Caco-2 (cell line): ENCODE measurements at regions not wholly inside any gene's neighbourhood (a gene's known extent, or its start where the extent isn't known, plus 50 kb on each side); places are given as distances from the start of the nearest gene placed in this dataset.

ENCODE experiments used
- BruUV-seq: library from RNA; stranded (reverse); fragments of 400-500 nt; replicated peaks from 2 replicates; lab custom pipeline; 2021; lab: Mats Ljungman, UMichigan
- CTCF ChIA-PET: fragments of 300-600 bp; sonication (Branson Sonifier 250); formaldehyde crosslinking; loops from one replicate; lab custom pipeline; 2022; ENCODE audit warnings: antibody characterized with exemption; lab: Charles Lee
- POLR2A ChIA-PET: fragments of 300-600 bp; sonication (Branson Sonifier 250); formaldehyde crosslinking; loops from one replicate; lab custom pipeline; 2022; ENCODE audit warnings: antibody characterized with exemption; lab: Charles Lee
- DNase-seq, 2 experiments: peaks; one replicate each; pipeline versions ENCODE4 v3.0.0 to v3.0.0-alpha.2; 2020 to 2022
- H3K27me3 ChIP-seq: replicated peaks from 2 replicates; pipeline ENCODE4 v1.6.0; 2011; ENCODE audit warnings: low read length; ENCODE audit not compliant: control insufficient read depth, insufficient read depth
- H3K36me3 ChIP-seq: 2 replicates; pipeline ENCODE4 v1.5.1; 2011; ENCODE audit warnings: low read length; ENCODE audit not compliant: control insufficient read depth, insufficient read depth
- H3K4me1 ChIP-seq: fragments of 250-450 bp; sonication (Bioruptor Pico); 2 replicates; pipeline ENCODE4 v1.5.1; 2020; ENCODE audit warnings: mild to moderate bottlenecking
- H3K4me3 ChIP-seq: 2 replicates; pipeline ENCODE4 v1.5.1; 2011; ENCODE audit warnings: low read depth, mild to moderate bottlenecking, control low read depth, low read length
- H3K9me3 ChIP-seq: fragments of 250-450 bp; sonication (Bioruptor Pico); 2 replicates; pipeline ENCODE4 v1.5.1; 2020; ENCODE audit warnings: mild to moderate bottlenecking, moderate library complexity
- H3K27ac Mint-ChIP-seq: one replicate; pipeline ENCODE4 v1.8.0; 2022; ENCODE audit warnings: mixed read lengths; ENCODE audit not compliant: unreplicated experiment
- H3K27me3 Mint-ChIP-seq: one replicate; pipeline ENCODE4 v1.8.0; 2022; ENCODE audit warnings: mixed read lengths; ENCODE audit not compliant: insufficient read depth, unreplicated experiment
- H3K36me3 Mint-ChIP-seq: one replicate; pipeline ENCODE4 v1.8.0; 2022; ENCODE audit warnings: mild to moderate bottlenecking, mixed read lengths; ENCODE audit not compliant: insufficient read depth, unreplicated experiment
- H3K4me1 Mint-ChIP-seq: one replicate; pipeline ENCODE4 v1.8.0; 2022; ENCODE audit warnings: low read depth, mixed read lengths; ENCODE audit not compliant: unreplicated experiment
- H3K4me3 Mint-ChIP-seq: one replicate; pipeline ENCODE4 v1.8.0; 2022; ENCODE audit warnings: mild to moderate bottlenecking, moderate library complexity, mixed read lengths; ENCODE audit not compliant: unreplicated experiment
- H3K9me3 Mint-ChIP-seq: one replicate; pipeline ENCODE4 v1.8.0; 2022; ENCODE audit warnings: mixed read lengths; ENCODE audit not compliant: unreplicated experiment
- intact Hi-C: fragments of 100-400 bp; cut with micrococcal nuclease; formaldehyde crosslinking; loops from one replicate; pipeline ENCODE4 v1.10.0; 2022; ENCODE audit not compliant: unreplicated experiment
- TF ChIP-seq, protein P1 (sequence below), 2 experiments: fragments of 200-600 bp in 1 of 2; IDR thresholded peaks; 1 replicate in 1 of 2; 2 replicates in 1 of 2; pipeline versions ENCODE4 v1.5.1 to v1.8.0; 2011 to 2022; ENCODE audit warnings: antibody characterized with exemption in 1 of 2, control low read depth in 1 of 2, inconsistent platforms in 1 of 2, low read depth in 1 of 2, low read length in 1 of 2, mild to moderate bottlenecking in 1 of 2, moderate library complexity in 1 of 2; ENCODE audit not compliant: insufficient read depth in 1 of 2, severe bottlenecking in 1 of 2, unreplicated experiment in 1 of 2

DNA sequence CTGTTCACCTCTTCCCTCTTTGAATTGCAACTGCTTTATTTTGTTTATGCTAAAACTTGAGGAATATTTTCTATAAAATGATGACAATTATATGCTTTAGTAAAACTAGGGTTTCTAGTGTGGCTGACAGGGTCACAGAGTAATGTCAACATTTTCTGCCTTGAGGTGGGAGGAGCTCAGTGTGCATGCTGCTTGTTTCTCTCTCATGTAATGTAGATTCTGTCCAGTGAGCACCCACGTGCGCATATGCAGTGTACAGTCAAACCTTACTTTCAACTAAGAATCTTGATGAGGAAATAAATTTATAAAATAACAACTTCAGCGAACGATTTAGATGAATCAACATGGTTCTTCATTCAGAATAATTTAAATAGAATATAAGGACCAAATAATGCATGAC lies 603.9 kb downstream of the PCDH17 start:
- intact Hi-C loops = no loop called here
- BruUV-seq = no TSS peak
- no peak for DNase-seq
- H3K4me1 Mint-ChIP-seq = no peaks in the 10 kb centered on the region
- no peaks in the 10 kb centered on the region for H3K36me3 Mint-ChIP-seq
- ChIA-PET POLR2A (no interaction called here), CTCF (no interaction called here)
- TF ChIP-seq, protein P1, sequence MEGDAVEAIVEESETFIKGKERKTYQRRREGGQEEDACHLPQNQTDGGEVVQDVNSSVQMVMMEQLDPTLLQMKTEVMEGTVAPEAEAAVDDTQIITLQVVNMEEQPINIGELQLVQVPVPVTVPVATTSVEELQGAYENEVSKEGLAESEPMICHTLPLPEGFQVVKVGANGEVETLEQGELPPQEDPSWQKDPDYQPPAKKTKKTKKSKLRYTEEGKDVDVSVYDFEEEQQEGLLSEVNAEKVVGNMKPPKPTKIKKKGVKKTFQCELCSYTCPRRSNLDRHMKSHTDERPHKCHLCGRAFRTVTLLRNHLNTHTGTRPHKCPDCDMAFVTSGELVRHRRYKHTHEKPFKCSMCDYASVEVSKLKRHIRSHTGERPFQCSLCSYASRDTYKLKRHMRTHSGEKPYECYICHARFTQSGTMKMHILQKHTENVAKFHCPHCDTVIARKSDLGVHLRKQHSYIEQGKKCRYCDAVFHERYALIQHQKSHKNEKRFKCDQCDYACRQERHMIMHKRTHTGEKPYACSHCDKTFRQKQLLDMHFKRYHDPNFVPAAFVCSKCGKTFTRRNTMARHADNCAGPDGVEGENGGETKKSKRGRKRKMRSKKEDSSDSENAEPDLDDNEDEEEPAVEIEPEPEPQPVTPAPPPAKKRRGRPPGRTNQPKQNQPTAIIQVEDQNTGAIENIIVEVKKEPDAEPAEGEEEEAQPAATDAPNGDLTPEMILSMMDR (IDR thresholded peaks at IDR 0.05; ENCODE audit: insufficient read depth in 1 of 2, low read depth in 1 of 2, low read length in 1 of 2, severe bottlenecking in 1 of 2, unreplicated experiment in 1 of 2) = no peak
- H3K9me3 Mint-ChIP-seq = no peaks in the 10 kb centered on the region
- no peak overlapping the region for H3K4me3 ChIP-seq
- no peaks in the 10 kb centered on the region for H3K27me3 ChIP-seq
- H3K4me3 Mint-ChIP-seq = no peak overlapping the region
- H3K36me3 ChIP-seq = no peaks in the 10 kb centered on the region
- H3K27ac Mint-ChIP-seq = no peak overlapping the region
- H3K27me3 Mint-ChIP-seq = no peaks in the 10 kb centered on the region
- H3K9me3 ChIP-seq = no peaks in the 10 kb centered on the region
- H3K4me1 ChIP-seq = no peaks in the 10 kb centered on the region

DNA sequence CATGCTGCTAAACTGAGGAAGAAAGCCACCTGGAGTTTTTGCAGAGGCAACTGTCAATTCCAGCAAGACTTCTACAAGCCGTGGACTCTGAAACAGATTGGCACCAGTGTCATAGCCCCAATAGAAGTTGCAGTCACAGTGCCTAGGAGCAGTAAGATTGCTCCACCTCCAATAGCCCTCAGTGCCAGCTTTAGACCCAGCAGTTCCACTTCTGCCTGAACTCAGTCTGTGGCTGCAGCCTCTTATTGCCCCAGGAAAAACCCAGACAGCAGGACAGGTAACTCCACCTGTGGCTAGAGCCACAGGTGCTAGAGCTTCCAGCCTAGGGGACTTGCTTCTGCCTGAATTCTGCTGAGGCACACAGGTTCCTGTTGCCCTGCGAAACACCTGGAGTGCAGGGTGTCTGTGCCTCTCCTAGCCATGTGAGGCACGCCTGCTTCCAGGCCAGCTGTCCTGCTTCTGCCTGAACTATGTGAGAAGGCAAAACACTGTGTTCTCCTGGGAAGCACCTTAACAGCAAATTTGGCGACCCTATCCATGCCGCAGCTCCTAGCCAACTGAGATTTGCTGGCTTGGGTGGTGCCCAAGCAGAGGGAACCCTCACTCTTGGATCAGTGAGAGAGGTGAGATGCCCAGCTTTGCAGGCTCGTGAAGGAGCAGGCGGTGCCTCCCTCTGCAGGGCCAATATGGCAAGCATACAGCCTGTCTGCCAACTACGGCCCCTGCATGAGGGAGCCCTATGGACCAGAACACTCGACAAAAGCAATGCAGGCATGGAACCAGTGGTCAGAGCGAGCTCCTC lies 607.6 kb downstream of the PCDH17 start:
- Mint-ChIP-seq H3K36me3 (no peaks in the 10 kb centered on the region), H3K27ac (no peak overlapping the region), H3K9me3 (no peaks in the 10 kb centered on the region), H3K4me1 (no peaks in the 10 kb centered on the region), H3K27me3 (no peaks in the 10 kb centered on the region), H3K4me3 (no peak overlapping the region)
- Histone ChIP-seq H3K27me3 (no peaks in the 10 kb centered on the region), H3K9me3 (no peaks in the 10 kb centered on the region), H3K36me3 (no peaks in the 10 kb centered on the region), H3K4me3 (no peak overlapping the region), H3K4me1 (no peaks in the 10 kb centered on the region)
- ChIA-PET POLR2A (no interaction called here), CTCF (no interaction called here)
- intact Hi-C loops = no loop called here
- TF ChIP-seq, protein P1 (IDR thresholded peaks at IDR 0.05; ENCODE audit: insufficient read depth in 1 of 2, low read depth in 1 of 2, low read length in 1 of 2, severe bottlenecking in 1 of 2, unreplicated experiment in 1 of 2) = no peak
- no peak for DNase-seq
- BruUV-seq = no TSS peak

DNA sequence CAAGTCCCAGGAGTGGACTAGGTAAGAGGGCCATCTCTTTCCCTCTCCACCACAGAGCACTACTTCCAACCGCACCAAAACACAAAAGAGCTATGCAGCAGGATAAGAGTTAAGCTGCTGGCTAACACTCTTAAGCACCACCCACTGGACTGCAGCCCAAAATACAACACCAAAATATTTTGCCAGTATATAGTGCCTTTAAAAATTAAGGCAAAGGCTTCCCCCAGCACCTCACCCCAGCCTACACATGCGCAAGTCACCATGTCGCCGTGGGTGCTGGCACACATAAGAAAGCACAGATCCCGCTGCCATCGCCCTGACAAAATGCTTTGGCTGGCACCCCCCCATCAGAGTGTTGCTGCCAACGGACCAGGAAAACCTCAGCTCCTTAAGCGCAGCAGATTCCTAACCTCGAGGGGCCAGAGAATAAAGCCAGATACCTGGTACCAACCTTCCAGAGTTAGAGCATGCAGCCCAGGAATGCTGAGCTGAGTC lies 608.3 kb downstream of the PCDH17 start:
- TF ChIP-seq, protein P1 (IDR thresholded peaks at IDR 0.05; ENCODE audit: insufficient read depth in 1 of 2, low read depth in 1 of 2, low read length in 1 of 2, severe bottlenecking in 1 of 2, unreplicated experiment in 1 of 2) = no peak
- Mint-ChIP-seq H3K4me1 (no peaks in the 10 kb centered on the region), H3K27ac (no peak overlapping the region), H3K9me3 (no peaks in the 10 kb centered on the region), H3K27me3 (peaks cover under 1% of the 10 kb centered on the region), H3K36me3 (no peaks in the 10 kb centered on the region), H3K4me3 (no peak overlapping the region)
- intact Hi-C loops = no loop called here
- Histone ChIP-seq H3K36me3 (no peaks in the 10 kb centered on the region), H3K27me3 (no peaks in the 10 kb centered on the region), H3K4me1 (no peaks in the 10 kb centered on the region), H3K4me3 (no peak overlapping the region), H3K9me3 (no peaks in the 10 kb centered on the region)
- CTCF ChIA-PET = no interaction called here
- BruUV-seq = no TSS peak
- DNase-seq = no peak
- POLR2A ChIA-PET = no interaction called here
